ENCODE measurements at regions not wholly inside any gene's neighbourhood (a gene's known extent, or its start where the extent isn't known, plus 50 kb on each side); places are given as distances from the start of the nearest gene placed in this dataset.

DNA sequence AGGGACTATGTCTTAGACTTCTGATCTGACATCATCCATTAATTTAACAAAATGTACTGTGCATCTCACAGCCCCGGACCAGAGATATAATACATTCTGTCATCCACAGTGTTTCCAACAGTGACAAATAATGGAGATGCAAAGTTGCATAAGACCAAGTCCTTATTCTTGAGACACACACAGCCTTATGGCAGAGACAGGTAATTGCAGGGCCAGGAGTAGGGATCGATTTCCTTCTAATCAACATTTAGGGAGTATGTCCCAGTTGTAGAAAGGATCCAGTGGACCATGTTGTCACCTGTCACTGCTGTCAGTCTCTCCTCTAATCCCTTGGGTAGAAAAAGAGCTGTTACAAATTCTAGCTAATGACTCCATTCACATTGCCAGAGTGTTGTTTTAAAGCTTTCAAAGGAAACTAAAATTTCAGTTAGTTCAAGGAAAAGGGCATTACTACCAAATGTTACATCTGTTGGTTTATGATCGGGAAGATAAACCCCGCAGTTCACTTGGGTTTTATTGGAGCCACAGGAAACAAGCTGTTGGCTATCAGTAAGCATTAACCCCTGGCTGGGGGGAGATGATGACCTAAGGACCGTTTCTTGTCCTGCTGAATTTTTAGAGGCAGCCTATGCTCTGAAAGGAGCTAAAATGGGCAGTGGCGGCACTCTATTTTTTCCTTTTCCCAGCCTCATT, 111.4 kb upstream of the ATXN1 start:
- TF ChIP-seq, protein P1, sequence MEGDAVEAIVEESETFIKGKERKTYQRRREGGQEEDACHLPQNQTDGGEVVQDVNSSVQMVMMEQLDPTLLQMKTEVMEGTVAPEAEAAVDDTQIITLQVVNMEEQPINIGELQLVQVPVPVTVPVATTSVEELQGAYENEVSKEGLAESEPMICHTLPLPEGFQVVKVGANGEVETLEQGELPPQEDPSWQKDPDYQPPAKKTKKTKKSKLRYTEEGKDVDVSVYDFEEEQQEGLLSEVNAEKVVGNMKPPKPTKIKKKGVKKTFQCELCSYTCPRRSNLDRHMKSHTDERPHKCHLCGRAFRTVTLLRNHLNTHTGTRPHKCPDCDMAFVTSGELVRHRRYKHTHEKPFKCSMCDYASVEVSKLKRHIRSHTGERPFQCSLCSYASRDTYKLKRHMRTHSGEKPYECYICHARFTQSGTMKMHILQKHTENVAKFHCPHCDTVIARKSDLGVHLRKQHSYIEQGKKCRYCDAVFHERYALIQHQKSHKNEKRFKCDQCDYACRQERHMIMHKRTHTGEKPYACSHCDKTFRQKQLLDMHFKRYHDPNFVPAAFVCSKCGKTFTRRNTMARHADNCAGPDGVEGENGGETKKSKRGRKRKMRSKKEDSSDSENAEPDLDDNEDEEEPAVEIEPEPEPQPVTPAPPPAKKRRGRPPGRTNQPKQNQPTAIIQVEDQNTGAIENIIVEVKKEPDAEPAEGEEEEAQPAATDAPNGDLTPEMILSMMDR (IDR thresholded peaks at IDR 0.05) = no peak
- no peak for TF ChIP-seq POLR2A (IDR thresholded peaks at IDR 0.05)
- no peak for TF ChIP-seq EP300 (IDR thresholded peaks at IDR 0.05)
- no peak for TF ChIP-seq POLR2AphosphoS5 (IDR thresholded peaks at IDR 0.05)
